SK-N-MC (cell line): ENCODE measurements at regions not wholly inside any gene's neighbourhood (a gene's known extent, or its start where the extent isn't known, plus 50 kb on each side); places are given as distances from the start of the nearest gene placed in this dataset.

Experiments used
- EZH2 ChIP-seq: fragments of 200-600 bp; sonication (generic); IDR thresholded peaks from one replicate; pipeline ENCODE4 v1.6.1; 2017; ENCODE audit warnings: antibody characterized with exemption
- FOXP2 ChIP-seq: optimal IDR thresholded peaks from 2 replicates; pipeline ENCODE3; 2011; ENCODE audit warnings: mild to moderate bottlenecking, moderate library complexity; ENCODE audit not compliant: insufficient read depth; ENCODE audit errors: extremely low read length, control extremely low read depth
- POLR2AphosphoS5 ChIP-seq: IDR thresholded peaks from 2 replicates; pipeline ENCODE4 v1.6.1; 2012; ENCODE audit warnings: mild to moderate bottlenecking, low read depth, low read length, borderline replicate concordance

DNA sequence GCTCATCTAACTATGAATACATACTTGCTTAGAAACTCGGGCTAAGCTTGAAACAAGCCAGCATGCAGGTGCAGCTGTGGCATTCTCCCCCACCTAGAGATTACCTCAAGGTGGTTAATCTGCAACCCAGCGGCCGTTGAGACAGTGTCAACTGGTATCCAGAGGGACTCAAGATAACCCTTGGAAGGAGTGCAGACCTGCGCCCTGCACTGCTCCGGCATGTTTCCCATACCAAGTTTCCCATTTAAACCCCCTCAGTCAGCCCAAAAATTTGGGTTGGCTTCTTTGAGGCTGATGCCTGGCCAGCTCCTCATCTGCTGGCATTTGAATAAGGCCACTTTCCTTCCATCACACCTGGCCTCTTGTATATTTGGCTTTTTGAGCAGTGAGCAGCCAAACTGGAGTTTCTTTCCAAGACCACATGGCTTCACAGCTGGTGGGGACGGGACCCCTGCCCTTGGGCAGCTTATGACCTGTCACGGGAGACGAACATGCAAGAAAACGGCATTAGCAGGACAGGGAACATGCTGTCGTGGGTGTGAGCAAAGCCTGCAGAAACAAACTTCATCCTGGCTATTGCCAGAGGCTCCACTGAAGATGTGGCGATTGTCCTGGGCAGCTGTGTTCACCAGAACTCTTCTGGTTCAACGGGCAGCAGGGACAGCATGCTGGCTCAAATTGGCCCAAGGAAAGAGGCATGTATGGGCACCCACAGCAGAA is 98.2 kb downstream of the PLXNA1 start:
- TF ChIP-seq EZH2, result no peak
- no peak for TF ChIP-seq POLR2AphosphoS5
- no peak for TF ChIP-seq FOXP2
